ENCODE measurements at regions not wholly inside any gene's neighbourhood (a gene's known extent, or its start where the extent isn't known, plus 50 kb on each side); places are given as distances from the start of the nearest gene placed in this dataset.

- no peak for TF ChIP-seq CTCF (IDR thresholded peaks at IDR 0.05)
- TF ChIP-seq ZFX (IDR thresholded peaks at IDR 0.05; ENCODE audit: borderline replicate concordance): no peak
Measured at GRCh38 chr12:19045426-19045825, 84.1 kb upstream of the PLEKHA5 start.
